Right renal pelvis (tissue), 4 donors: ENCODE measurements at regions not wholly inside any gene's neighbourhood (a gene's known extent, or its start where the extent isn't known, plus 50 kb on each side); places are given as distances from the start of the nearest gene placed in this dataset.
"Not testable (repeated sequence)": the region's sequence is repeated elsewhere in the genome, so short reads cannot be mapped to it uniquely, and the experiment has no call there.

Experiments
- DNase-seq, 4 donors: peaks; one replicate each; pipeline ENCODE4 v3.0.0-alpha.2; 2013; ENCODE audit warnings: low read depth in 4 of 4, low spot score in 3 of 4, missing footprints in 1 of 4

GRCh38 chr6:16041327-16041726, 87.6 kb upstream of the MYLIP start:
- DNase-seq: no peak

- no peak for DNase-seq
Observed at GRCh38 chr6:16040628-16040974, 88.3 kb upstream of the MYLIP start.

GRCh38 chr6:16039892-16040627, 88.8 kb upstream of the MYLIP start:
- not testable (repeated sequence) for DNase-seq

- no peak for DNase-seq
Observed at GRCh38 chr6:16038938-16039337, 89.9 kb upstream of the MYLIP start.

- DNase-seq: no peak
Observed at GRCh38 chr6:16035488-16036080, 93.3 kb upstream of the MYLIP start.

- no peak for DNase-seq
Observed at GRCh38 chr6:16033214-16033613, 95.7 kb upstream of the MYLIP start.

GRCh38 chr6:16031278-16031981, 97.5 kb upstream of the MYLIP start:
- no peak for DNase-seq

GRCh38 chr6:16028966-16029365, 99.9 kb upstream of the MYLIP start:
- no peak for DNase-seq

- DNase-seq: no peak
Observed at GRCh38 chr6:16020259-16020658, 108.6 kb upstream of the MYLIP start.

GRCh38 chr6:16019462-16019861, 109.4 kb upstream of the MYLIP start:
- no peak for DNase-seq

GRCh38 chr6:16018626-16019025, 110.3 kb upstream of the MYLIP start:
- no peak for DNase-seq

GRCh38 chr6:16014325-16014724, 114.6 kb upstream of the MYLIP start:
- not testable (repeated sequence) for DNase-seq

- no peak for DNase-seq
Observed at GRCh38 chr6:16007146-16007545, 121.7 kb upstream of the MYLIP start.

GRCh38 chr6:16006681-16007080, 122.2 kb upstream of the MYLIP start:
- no peak for DNase-seq

- no peak for DNase-seq
Observed at GRCh38 chr6:16004934-16005679, 123.8 kb upstream of the MYLIP start.

- no peak for DNase-seq
Observed at GRCh38 chr6:16003197-16003491, 125.7 kb upstream of the MYLIP start.

- no peak for DNase-seq
Observed at GRCh38 chr6:16002332-16003196, 126.3 kb upstream of the MYLIP start.

GRCh38 chr6:16001158-16001557, 127.7 kb upstream of the MYLIP start:
- no peak for DNase-seq

GRCh38 chr6:15999201-15999600, 129.7 kb upstream of the MYLIP start:
- no peak for DNase-seq

- no peak for DNase-seq
Observed at GRCh38 chr6:15997586-15998388, 131.1 kb upstream of the MYLIP start.
